ENCODE measurements at regions not wholly inside any gene's neighbourhood (a gene's known extent, or its start where the extent isn't known, plus 50 kb on each side); places are given as distances from the start of the nearest gene placed in this dataset.

- TF ChIP-seq CTCF (IDR thresholded peaks at IDR 0.05; ENCODE audit: low read length) (no peak), EZH2 (IDR thresholded peaks at IDR 0.05; ENCODE audit: borderline replicate concordance, low read length) (no peak)
Observed at GRCh38 chr12:58359084-58359483, 417.7 kb downstream of the ATP23 start.

GRCh38 chr12:58361056-58361455 lies 419.7 kb downstream of the ATP23 start:
- Histone ChIP-seq H3K27me3 (ENCODE audit: insufficient read depth, low read length) (no peaks in the 10 kb centered on the region), H3K79me2 (ENCODE audit: insufficient read depth, low read length) (no peaks in the 10 kb centered on the region), H2AFZ (ENCODE audit: low read length) (no peak overlapping the region), H3K4me1 (ENCODE audit: insufficient read depth, low read length, severe bottlenecking) (no peaks in the 10 kb centered on the region), H3K9me2 (ENCODE audit: low read depth, low read length) (no peaks in the 10 kb centered on the region), H3K36me3 (ENCODE audit: insufficient read depth, low read length) (no peaks in the 10 kb centered on the region), H3K4me2 (ENCODE audit: low read length) (no peak overlapping the region), H3F3A (ENCODE audit: insufficient read depth, low read length) (no peaks in the 10 kb centered on the region), H3K4me3 (ENCODE audit: low read depth, low read length, poor library complexity, severe bottlenecking) (no peak overlapping the region), H3K9ac (ENCODE audit: low read length) (no peak overlapping the region), H3K9me3 (ENCODE audit: low read length) (no peaks in the 10 kb centered on the region), H3K27ac (ENCODE audit: low read depth, low read length, poor library complexity, severe bottlenecking) (no peak overlapping the region), H4K20me1 (ENCODE audit: insufficient read depth, low read length) (no peaks in the 10 kb centered on the region)
- TF ChIP-seq EZH2 (IDR thresholded peaks at IDR 0.05; ENCODE audit: borderline replicate concordance, low read length): no peak
- TF ChIP-seq CTCF (IDR thresholded peaks at IDR 0.05; ENCODE audit: low read length): no peak

More at GRCh38 chr12:58359084-58359483, 417.7 kb downstream of the ATP23 start:
- Histone ChIP-seq H3K27me3 (ENCODE audit: insufficient read depth, low read length) (no peaks in the 10 kb centered on the region), H3K9ac (ENCODE audit: low read length) (no peak overlapping the region), H3K4me3 (ENCODE audit: low read depth, low read length, poor library complexity, severe bottlenecking) (no peak overlapping the region), H3F3A (ENCODE audit: insufficient read depth, low read length) (no peaks in the 10 kb centered on the region), H3K27ac (ENCODE audit: low read depth, low read length, poor library complexity, severe bottlenecking) (no peak overlapping the region), H3K36me3 (ENCODE audit: insufficient read depth, low read length) (no peaks in the 10 kb centered on the region), H3K9me3 (ENCODE audit: low read length) (no peaks in the 10 kb centered on the region), H3K4me2 (ENCODE audit: low read length) (no peak overlapping the region), H3K4me1 (ENCODE audit: insufficient read depth, low read length, severe bottlenecking) (no peaks in the 10 kb centered on the region), H2AFZ (ENCODE audit: low read length) (no peak overlapping the region), H3K79me2 (ENCODE audit: insufficient read depth, low read length) (no peaks in the 10 kb centered on the region), H4K20me1 (ENCODE audit: insufficient read depth, low read length) (no peaks in the 10 kb centered on the region), H3K9me2 (ENCODE audit: low read depth, low read length) (no peaks in the 10 kb centered on the region)

- no peak overlapping the region for H3K4me2 ChIP-seq (ENCODE audit: low read length)
- no peaks in the 10 kb centered on the region for H3K9me3 ChIP-seq (ENCODE audit: low read length)
- no peaks in the 10 kb centered on the region for H3F3A ChIP-seq (ENCODE audit: insufficient read depth, low read length)
Observed at GRCh38 chr12:58363971-58364370, 422.6 kb downstream of the ATP23 start.

More at GRCh38 chr12:58363971-58364370, 422.6 kb downstream of the ATP23 start:
- H3K79me2 ChIP-seq (ENCODE audit: insufficient read depth, low read length): no peaks in the 10 kb centered on the region
- H2AFZ ChIP-seq (ENCODE audit: low read length): no peak overlapping the region
- H3K9ac ChIP-seq (ENCODE audit: low read length): no peak overlapping the region
- H3K27ac ChIP-seq (ENCODE audit: low read depth, low read length, poor library complexity, severe bottlenecking): no peak overlapping the region
- no peaks in the 10 kb centered on the region for H3K9me2 ChIP-seq (ENCODE audit: low read depth, low read length)
- H3K36me3 ChIP-seq (ENCODE audit: insufficient read depth, low read length): no peaks in the 10 kb centered on the region
- no peak for TF ChIP-seq CTCF (IDR thresholded peaks at IDR 0.05; ENCODE audit: low read length)
- H3K4me3 ChIP-seq (ENCODE audit: low read depth, low read length, poor library complexity, severe bottlenecking): no peak overlapping the region
- H3K27me3 ChIP-seq (ENCODE audit: insufficient read depth, low read length): no peaks in the 10 kb centered on the region
- no peaks in the 10 kb centered on the region for H3K4me1 ChIP-seq (ENCODE audit: insufficient read depth, low read length, severe bottlenecking)
- H4K20me1 ChIP-seq (ENCODE audit: insufficient read depth, low read length): no peaks in the 10 kb centered on the region
